NCI-H2196 (cell line): ENCODE measurements at regions not wholly inside any gene's neighbourhood (a gene's known extent, or its start where the extent isn't known, plus 50 kb on each side); places are given as distances from the start of the nearest gene placed in this dataset.

Source experiments
- DNase-seq: peaks from one replicate; lab custom pipeline; 2025; ENCODE audit not compliant: unreplicated experiment; lab: John Stamatoyannopoulos, UW

GRCh38 chr14:104435147-104436046, 144.2 kb upstream of the C14orf180 start:
- no peak for DNase-seq

GRCh38 chr14:104436047-104436591, 143.4 kb upstream of the C14orf180 start:
- no peak for DNase-seq

GRCh38 chr14:104436741-104437701, 142.5 kb upstream of the C14orf180 start:
- no peak for DNase-seq

GRCh38 chr14:104437703-104438102, 141.9 kb upstream of the C14orf180 start:
- no peak for DNase-seq

GRCh38 chr14:104438166-104438887, 141.2 kb upstream of the C14orf180 start:
- DNase-seq: no peak

GRCh38 chr14:104439625-104440024, 139.9 kb upstream of the C14orf180 start:
- no peak for DNase-seq

- DNase-seq: no peak
These were observed 139.1 kb upstream of the C14orf180 start for GRCh38 chr14:104440297-104440956.

GRCh38 chr14:104441275-104442106, 138.1 kb upstream of the C14orf180 start:
- DNase-seq: no peak

- DNase-seq: no peak
These were observed 137.4 kb upstream of the C14orf180 start for GRCh38 chr14:104442107-104442551.

- no peak for DNase-seq
These were observed 136.8 kb upstream of the C14orf180 start for GRCh38 chr14:104442631-104443390.

- DNase-seq: no peak
These were observed 136.0 kb upstream of the C14orf180 start for GRCh38 chr14:104443391-104444158.

- DNase-seq: no peak
These were observed 135.2 kb upstream of the C14orf180 start for GRCh38 chr14:104444159-104445030.

- DNase-seq: no peak
These were observed 134.5 kb upstream of the C14orf180 start for GRCh38 chr14:104445086-104445485.

- no peak for DNase-seq
These were observed 133.7 kb upstream of the C14orf180 start for GRCh38 chr14:104445832-104446381.

- DNase-seq: no peak
These were observed 133.0 kb upstream of the C14orf180 start for GRCh38 chr14:104446611-104447010.

- no peak for DNase-seq
These were observed 131.8 kb upstream of the C14orf180 start for GRCh38 chr14:104447750-104448149.
